ENCODE measurements at regions not wholly inside any gene's neighbourhood (a gene's known extent, or its start where the extent isn't known, plus 50 kb on each side); places are given as distances from the start of the nearest gene placed in this dataset.
"Not testable (repeated sequence)": the region's sequence is repeated elsewhere in the genome, so short reads cannot be mapped to it uniquely, and the experiment has no call there.

GRCh38 chr1:157310805-157311729 is 172.9 kb upstream of the ETV3 start:
- peak; percentile 33 for TF ChIP-seq CTCF (IDR thresholded peaks at IDR 0.05; ENCODE audit: low read depth, low read length, poor library complexity, severe bottlenecking)
- not testable (repeated sequence) for TF ChIP-seq EZH2phosphoT487 (IDR thresholded peaks at IDR 0.05; ENCODE audit: borderline replicate concordance, low read length)
